AG04450 (cell line): ENCODE measurements at regions not wholly inside any gene's neighbourhood (a gene's known extent, or its start where the extent isn't known, plus 50 kb on each side); places are given as distances from the start of the nearest gene placed in this dataset.

Experiments
- CTCF ChIA-PET: fragments of 300-600, 350-600 bp; formaldehyde crosslinking; extraction: SDS; loops from one replicate; lab custom pipeline; 2022; ENCODE audit warnings: antibody characterized with exemption, inconsistent platforms; lab: Charles Lee
- POLR2A ChIA-PET: fragments of 350-600 bp; formaldehyde crosslinking; extraction: SDS; loops from one replicate; lab custom pipeline; 2021; ENCODE audit warnings: antibody characterized with exemption, inconsistent platforms; lab: Yijun Ruan, JAX
- DNase-seq: peaks from one replicate; pipeline ENCODE4 v3.0.0-alpha.2; 2011; ENCODE audit warnings: low read depth, low spot score
- H3K27ac ChIP-seq: one replicate; pipeline ENCODE4 v1.5.1; 2012; ENCODE audit warnings: low read depth, low read length, control low read depth
- H3K27me3 ChIP-seq: one replicate; pipeline ENCODE4 v1.6.0; 2012; ENCODE audit warnings: low read length; ENCODE audit not compliant: control insufficient read depth, insufficient read depth
- H3K4me3 ChIP-seq: 2 replicates; pipeline ENCODE4 v1.5.1; 2011; ENCODE audit warnings: mild to moderate bottlenecking, low read depth, low read length, control low read depth
- H3K9me3 ChIP-seq: 2 replicates; pipeline ENCODE4 v1.5.1; 2012; ENCODE audit warnings: low read length; ENCODE audit not compliant: control insufficient read depth, insufficient read depth
- TF ChIP-seq, protein P1 (sequence below): IDR thresholded peaks from 2 replicates; pipeline ENCODE4 v1.5.1; 2011; ENCODE audit warnings: low read depth, low read length, control low read depth, inconsistent platforms

DNA sequence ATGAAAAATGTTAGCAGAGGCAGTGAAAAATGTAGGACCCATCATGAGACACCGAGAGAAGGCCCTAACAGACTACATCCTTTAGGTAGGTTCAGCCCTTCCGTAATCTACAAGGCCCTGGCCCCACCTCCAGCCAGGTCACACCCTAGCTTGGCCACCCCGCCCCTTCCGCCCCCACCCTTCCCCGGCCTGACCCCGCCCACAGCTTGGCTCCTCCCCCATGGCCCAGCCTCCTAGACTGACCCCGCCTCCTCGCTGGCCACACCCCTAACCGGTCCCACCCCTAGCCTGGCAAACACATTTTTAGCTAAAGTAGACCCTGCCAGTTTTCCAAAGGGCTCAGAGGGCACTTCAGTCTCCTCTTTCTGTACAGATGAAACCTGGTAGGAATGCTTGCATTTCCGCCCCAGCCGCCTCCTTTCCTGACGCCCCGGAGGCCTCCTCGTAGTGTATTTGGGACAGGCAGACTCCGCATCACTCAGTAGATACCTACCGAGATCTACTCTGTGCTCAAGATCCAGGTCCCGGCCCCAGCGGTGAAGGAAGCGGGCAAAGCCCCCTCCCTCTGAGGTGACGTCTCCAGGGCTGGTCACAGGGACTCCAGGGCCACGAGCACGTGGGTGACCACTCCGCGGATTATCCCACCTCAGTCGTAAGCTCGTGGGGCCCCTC is 443.5 kb downstream of the PREX1 start:
- ChIA-PET POLR2A (no interaction called here), CTCF (no interaction called here)
- H3K4me3 ChIP-seq = no peak overlapping the region
- TF ChIP-seq, protein P1, sequence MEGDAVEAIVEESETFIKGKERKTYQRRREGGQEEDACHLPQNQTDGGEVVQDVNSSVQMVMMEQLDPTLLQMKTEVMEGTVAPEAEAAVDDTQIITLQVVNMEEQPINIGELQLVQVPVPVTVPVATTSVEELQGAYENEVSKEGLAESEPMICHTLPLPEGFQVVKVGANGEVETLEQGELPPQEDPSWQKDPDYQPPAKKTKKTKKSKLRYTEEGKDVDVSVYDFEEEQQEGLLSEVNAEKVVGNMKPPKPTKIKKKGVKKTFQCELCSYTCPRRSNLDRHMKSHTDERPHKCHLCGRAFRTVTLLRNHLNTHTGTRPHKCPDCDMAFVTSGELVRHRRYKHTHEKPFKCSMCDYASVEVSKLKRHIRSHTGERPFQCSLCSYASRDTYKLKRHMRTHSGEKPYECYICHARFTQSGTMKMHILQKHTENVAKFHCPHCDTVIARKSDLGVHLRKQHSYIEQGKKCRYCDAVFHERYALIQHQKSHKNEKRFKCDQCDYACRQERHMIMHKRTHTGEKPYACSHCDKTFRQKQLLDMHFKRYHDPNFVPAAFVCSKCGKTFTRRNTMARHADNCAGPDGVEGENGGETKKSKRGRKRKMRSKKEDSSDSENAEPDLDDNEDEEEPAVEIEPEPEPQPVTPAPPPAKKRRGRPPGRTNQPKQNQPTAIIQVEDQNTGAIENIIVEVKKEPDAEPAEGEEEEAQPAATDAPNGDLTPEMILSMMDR = no peak
- no peak overlapping the region for H3K27ac ChIP-seq
- H3K27me3 ChIP-seq = no peaks in the 10 kb centered on the region
- no peak for DNase-seq
- H3K9me3 ChIP-seq = peaks cover 9% of the 10 kb centered on the region; the same call in 1 of the 2 replicates

DNA sequence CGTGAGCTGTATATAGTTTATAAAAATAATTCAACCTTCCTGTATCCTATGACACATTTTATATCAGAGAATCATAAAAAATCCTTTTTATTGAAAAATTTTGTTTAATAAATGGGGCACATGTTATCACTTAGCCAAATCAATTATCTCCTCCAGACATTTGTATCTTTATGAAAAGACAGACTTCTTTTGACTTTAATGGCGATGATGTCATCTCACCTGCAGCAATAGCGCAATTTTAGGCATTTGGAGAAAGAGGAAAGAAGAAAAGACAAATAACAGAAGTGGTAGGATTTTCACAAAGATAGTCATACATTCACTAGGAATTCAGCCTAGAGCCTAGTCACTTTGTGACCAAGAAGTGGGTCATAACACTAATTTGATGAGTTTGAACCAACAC is 444.5 kb downstream of the PREX1 start:
- Histone ChIP-seq H3K27me3 (no peaks in the 10 kb centered on the region), H3K9me3 (peaks cover 9% of the 10 kb centered on the region; the same call in 1 of the 2 replicates), H3K27ac (no peak overlapping the region), H3K4me3 (no peak overlapping the region)
- DNase-seq = no peak
- POLR2A ChIA-PET = no interaction called here
- TF ChIP-seq, protein P1 = no peak
- CTCF ChIA-PET = no interaction called here

DNA sequence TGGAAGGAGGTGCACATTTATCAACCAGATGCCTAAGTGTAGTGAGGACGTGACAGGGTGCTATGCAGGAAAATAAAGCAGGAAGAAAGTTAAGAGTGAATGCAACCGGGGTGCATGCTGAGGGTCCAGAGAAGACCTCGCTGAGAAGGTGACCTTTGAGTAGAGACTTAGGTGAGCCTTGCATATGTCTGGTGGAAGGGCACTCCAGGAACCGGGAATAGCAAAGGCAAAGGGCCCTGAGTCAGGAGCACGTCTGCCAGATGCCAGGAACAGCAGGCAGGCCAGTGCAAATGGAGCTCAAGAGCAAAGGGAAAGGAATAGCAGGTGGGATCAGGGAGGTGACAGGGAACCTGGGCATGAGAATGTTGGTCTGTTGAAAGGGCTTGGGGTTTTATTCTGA is 445.5 kb downstream of the PREX1 start:
- Histone ChIP-seq H3K9me3 (peaks cover 9% of the 10 kb centered on the region; the same call in 1 of the 2 replicates), H3K27me3 (peaks cover under 1% of the 10 kb centered on the region), H3K4me3 (no peak overlapping the region), H3K27ac (no peak overlapping the region)
- POLR2A ChIA-PET = no interaction called here
- TF ChIP-seq, protein P1 = no peak
- DNase-seq = no peak
- CTCF ChIA-PET = no interaction called here

DNA sequence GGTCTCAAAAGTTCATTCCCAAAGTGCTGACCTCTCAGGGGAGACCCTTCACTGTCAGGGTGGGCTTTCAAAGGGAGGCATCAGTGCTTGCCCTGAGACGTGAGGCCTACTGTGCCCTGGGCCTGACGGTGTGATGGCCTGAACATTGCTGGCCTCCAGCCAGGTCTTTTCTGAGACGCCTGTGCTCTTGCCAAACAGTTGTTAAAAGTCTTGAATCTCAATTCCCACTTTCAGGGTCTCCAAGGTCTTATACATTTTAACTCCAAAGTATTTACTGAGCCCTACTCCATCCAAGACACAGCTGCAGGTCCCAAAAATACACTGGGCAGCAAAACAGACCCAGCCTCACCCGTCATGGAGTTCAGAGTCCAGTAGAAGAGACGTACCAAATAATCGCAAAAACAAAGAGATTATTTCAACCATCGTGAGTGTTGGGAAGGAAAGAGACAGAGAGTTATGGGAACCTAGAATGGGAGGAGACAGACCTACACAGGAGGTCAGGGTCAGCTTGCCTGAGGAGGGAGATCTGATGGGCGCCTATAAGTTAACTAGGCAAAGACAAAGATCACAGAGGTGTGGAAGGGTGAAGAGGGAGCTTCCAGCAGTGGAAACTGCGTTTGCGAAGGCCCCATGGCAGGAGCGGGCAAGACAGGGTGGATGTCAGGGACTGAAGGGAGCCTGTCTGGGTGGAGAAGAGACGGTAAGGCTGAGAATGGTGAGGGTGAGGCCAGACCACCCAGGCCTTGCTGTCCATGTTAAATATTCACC is 446.3 kb downstream of the PREX1 start:
- CTCF ChIA-PET = no interaction called here
- POLR2A ChIA-PET = no interaction called here

More for the DNA sequence above, 446.3 kb downstream of the PREX1 start:
- TF ChIP-seq, protein P1 = no peak
- Histone ChIP-seq H3K27ac (no peak overlapping the region), H3K4me3 (no peak overlapping the region), H3K9me3 (peaks cover 9% of the 10 kb centered on the region; the same call in 1 of the 2 replicates), H3K27me3 (peaks cover 3% of the 10 kb centered on the region)
- no peak for DNase-seq
